ENCODE measurements at regions not wholly inside any gene's neighbourhood (a gene's known extent, or its start where the extent isn't known, plus 50 kb on each side); places are given as distances from the start of the nearest gene placed in this dataset.

GRCh38 chr18:26639149-26639548 lies 90.8 kb upstream of the KCTD1 start:
- H3K36me3 ChIP-seq, result no peaks in the 10 kb centered on the region
- intact Hi-C loops (cut with DNase I; ENCODE audit: low total_unique reads), result no loop called here
- TF ChIP-seq CTCF (IDR thresholded peaks at IDR 0.05), result no peak
- H3K4me3 ChIP-seq, result no peak overlapping the region
- H3K4me1 ChIP-seq, result no peaks in the 10 kb centered on the region
- no peaks in the 10 kb centered on the region for H3K9me3 ChIP-seq
- no peak overlapping the region for H3K27ac ChIP-seq
- DNase-seq, result no peak
- no peaks in the 10 kb centered on the region for H3K27me3 ChIP-seq

- no peaks in the 10 kb centered on the region for H3K36me3 ChIP-seq
- no peaks in the 10 kb centered on the region for H3K9me3 ChIP-seq
- no peak overlapping the region for H3K27ac ChIP-seq
- no peak for DNase-seq
- no peak for TF ChIP-seq CTCF (IDR thresholded peaks at IDR 0.05)
- no peak overlapping the region for H3K4me3 ChIP-seq
- H3K27me3 ChIP-seq, result no peaks in the 10 kb centered on the region
- intact Hi-C loops (cut with DNase I; ENCODE audit: low total_unique reads), result no loop called here
- H3K4me1 ChIP-seq, result no peaks in the 10 kb centered on the region
These were observed 89.6 kb upstream of the KCTD1 start for GRCh38 chr18:26637983-26638382.

- DNase-seq, result no peak
- Histone ChIP-seq H3K4me1 (no peaks in the 10 kb centered on the region), H3K9me3 (no peaks in the 10 kb centered on the region), H3K27me3 (no peaks in the 10 kb centered on the region), H3K4me3 (no peak overlapping the region), H3K27ac (no peak overlapping the region), H3K36me3 (no peaks in the 10 kb centered on the region)
- TF ChIP-seq CTCF (IDR thresholded peaks at IDR 0.05), result no peak
- intact Hi-C loops (cut with DNase I; ENCODE audit: low total_unique reads), result no loop called here
These were observed 89.0 kb upstream of the KCTD1 start for GRCh38 chr18:26637324-26637723.

- no peak for TF ChIP-seq CTCF (IDR thresholded peaks at IDR 0.05)
- no peak overlapping the region for H3K27ac ChIP-seq
- intact Hi-C loops (cut with DNase I; ENCODE audit: low total_unique reads), result no loop called here
- H3K27me3 ChIP-seq, result no peaks in the 10 kb centered on the region
- H3K9me3 ChIP-seq, result no peaks in the 10 kb centered on the region
- no peaks in the 10 kb centered on the region for H3K36me3 ChIP-seq
- DNase-seq, result no peak
- H3K4me1 ChIP-seq, result no peaks in the 10 kb centered on the region
- H3K4me3 ChIP-seq, result no peak overlapping the region
These were observed 87.1 kb upstream of the KCTD1 start for GRCh38 chr18:26635466-26635865.

GRCh38 chr18:26634631-26635030 lies 86.3 kb upstream of the KCTD1 start:
- no peaks in the 10 kb centered on the region for H3K36me3 ChIP-seq
- intact Hi-C loops (cut with DNase I; ENCODE audit: low total_unique reads), result no loop called here
- TF ChIP-seq CTCF (IDR thresholded peaks at IDR 0.05), result no peak

GRCh38 chr18:26631135-26631534 lies 82.8 kb upstream of the KCTD1 start:
- H3K36me3 ChIP-seq, result no peaks in the 10 kb centered on the region
- H3K27me3 ChIP-seq, result no peaks in the 10 kb centered on the region
- intact Hi-C loops (cut with DNase I; ENCODE audit: low total_unique reads), result no loop called here
- TF ChIP-seq CTCF (IDR thresholded peaks at IDR 0.05), result no peak
- H3K9me3 ChIP-seq, result no peaks in the 10 kb centered on the region
- no peak for DNase-seq
- no peak overlapping the region for H3K27ac ChIP-seq
- H3K4me3 ChIP-seq, result no peak overlapping the region
- H3K4me1 ChIP-seq, result no peaks in the 10 kb centered on the region

More at GRCh38 chr18:26634631-26635030, 86.3 kb upstream of the KCTD1 start:
- Histone ChIP-seq H3K27me3 (no peaks in the 10 kb centered on the region), H3K4me1 (no peaks in the 10 kb centered on the region), H3K9me3 (no peaks in the 10 kb centered on the region), H3K27ac (no peak overlapping the region), H3K4me3 (no peak overlapping the region)
- DNase-seq, result no peak
